HG03469 (cell line): ENCODE measurements at regions not wholly inside any gene's neighbourhood (a gene's known extent, or its start where the extent isn't known, plus 50 kb on each side); places are given as distances from the start of the nearest gene placed in this dataset.
A peak's percentile ranks its signal among the peaks of the same experiment; 100 is the strongest.
"Not testable (repeated sequence)": the region's sequence is repeated elsewhere in the genome, so short reads cannot be mapped to it uniquely, and the experiment has no call there.

Experiments
- ATAC-seq: cut with Tn5 transposase; IDR thresholded peaks from one replicate; pipeline ENCODE4 v1.9.1; 2021; ENCODE audit warnings: mild to moderate bottlenecking, moderate library complexity, moderate number of reproducible peaks; ENCODE audit not compliant: unreplicated experiment

DNA sequence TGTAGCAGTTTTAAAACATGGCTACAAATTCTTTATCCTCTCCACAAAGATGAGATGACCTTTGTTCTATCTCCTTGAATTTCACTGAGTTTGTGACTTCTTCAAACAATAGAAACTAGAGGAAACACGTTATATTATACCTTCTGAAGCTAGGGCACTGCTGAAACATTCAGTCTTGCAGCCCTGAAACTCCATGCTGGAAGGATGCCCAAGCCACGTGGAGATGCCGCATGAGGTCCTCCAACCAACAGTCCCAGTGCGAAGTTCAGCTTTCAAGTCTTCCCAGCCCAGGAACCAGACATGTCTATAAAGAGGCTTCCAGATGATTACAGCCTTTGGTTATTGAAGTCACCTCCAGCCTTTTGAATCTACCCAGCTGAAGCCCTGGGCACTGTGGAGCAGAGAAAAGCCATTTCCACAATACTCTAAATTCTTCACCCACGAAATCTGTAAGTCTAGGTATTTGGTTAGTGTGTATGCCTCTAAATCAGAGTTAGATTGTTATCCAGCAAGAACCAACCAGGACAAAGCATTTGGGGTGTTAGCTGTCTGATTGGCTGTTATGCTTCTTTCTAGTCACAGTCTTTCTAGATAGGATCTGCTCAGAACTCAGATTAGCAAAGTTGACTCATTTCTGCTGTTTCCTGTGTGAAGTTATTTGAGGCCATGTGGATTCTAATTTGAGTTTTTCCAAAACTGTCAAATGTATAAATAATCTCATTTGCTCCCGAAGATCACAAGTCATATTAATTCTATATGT, 186.5 kb upstream of the TMEM72 start:
- ATAC-seq = no peak

DNA sequence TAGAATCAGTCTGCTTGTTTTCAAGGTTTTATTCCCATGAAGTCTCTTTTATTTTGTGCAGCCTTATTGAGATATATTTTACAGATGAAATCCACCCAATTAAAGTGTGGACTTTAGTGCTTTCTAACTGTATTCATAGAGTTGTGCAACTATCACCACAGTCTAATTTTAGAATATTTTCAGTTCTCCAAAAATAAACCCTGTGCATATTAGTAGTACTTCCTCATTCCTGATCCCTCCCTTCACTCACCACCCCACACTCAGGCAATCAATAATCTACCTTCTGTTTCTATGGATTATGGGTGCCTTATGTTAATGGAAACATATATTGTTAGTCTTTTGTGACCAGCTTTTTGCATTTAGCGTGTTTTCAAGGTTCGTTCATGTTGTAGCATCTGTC, 185.7 kb upstream of the TMEM72 start:
- ATAC-seq = peak; percentile 91

DNA sequence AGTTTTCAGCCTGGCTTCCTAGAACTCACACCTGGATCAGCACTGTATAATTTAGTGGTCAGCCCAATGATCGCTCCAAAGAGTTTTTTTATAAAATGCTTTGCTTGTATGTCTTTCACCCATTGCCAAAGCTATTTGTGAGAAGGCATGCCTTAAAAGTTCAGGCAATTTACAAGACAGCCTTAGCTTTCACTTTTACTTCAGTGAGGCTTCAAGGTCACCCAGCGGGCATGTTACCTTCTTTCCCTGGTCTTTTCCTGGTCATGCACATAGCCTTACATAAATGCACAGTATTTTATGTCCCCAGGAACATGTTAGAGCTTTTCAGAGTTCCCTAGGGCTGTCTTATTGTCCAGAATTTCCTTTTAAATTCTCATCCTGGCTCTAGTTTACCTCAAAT, 179.9 kb upstream of the TMEM72 start:
- no peak for ATAC-seq

DNA sequence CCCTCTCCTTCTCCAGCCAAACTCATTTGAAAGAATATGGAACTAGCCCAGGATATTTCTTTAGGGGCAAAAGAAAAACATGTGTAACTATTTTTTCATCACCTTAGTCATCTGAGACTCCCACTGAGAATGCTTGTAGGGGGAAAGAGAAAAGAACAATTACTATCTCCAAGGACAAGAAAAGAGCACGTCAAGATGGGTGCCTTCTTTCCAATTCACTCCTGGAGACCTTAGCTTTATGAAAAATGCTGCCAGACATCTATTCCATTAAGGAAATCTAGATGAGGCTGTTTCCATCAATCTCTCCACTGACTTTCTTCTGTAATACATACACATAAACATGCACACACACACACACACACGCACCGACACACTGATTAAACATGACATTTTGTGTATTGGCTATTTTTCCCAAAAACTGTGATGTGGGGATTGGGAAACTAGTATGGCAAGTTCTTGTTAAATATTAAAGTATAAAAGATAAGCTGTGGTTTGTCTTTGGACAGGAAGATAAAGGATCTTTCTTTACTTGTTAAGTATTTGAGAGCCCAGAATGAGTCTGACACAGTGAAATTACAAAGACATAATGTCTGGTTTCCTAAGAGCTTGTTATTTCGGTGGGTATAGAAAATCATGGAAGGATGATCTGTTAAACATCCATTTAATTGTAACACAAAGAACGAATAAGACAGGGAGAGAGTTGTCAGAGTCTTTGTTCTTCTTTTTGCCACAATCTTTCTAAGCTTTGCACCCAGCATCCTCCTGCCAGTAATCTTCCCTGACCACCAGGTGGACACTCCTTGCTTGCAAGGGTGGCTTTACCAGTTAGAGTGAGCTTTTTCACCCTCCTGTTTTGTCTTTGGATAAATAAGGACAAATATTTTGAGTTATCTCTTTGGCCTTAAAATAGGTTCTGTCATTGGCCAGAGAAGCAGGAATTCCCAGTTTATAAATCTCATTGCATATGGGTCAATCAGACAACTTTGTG, 177.3 kb upstream of the TMEM72 start:
- no peak for ATAC-seq

DNA sequence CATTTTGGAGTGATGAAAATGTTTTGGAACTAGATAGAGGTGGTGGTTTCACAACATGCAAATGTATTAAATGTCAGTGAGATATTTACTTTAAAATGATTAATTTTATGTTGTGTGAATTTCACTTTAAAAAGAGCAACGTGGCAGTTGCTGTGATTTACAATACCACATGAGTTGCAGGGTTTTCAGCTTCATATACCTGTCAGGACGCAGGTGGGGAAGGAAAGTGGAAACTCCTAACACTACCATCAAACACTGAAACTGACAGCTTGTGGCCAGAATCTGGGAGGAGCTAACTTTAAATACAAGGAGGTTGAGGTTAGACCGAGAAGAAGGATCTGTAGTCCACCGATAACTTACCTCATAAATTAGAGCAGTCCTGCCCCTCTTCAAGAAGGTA, 168.9 kb upstream of the TMEM72 start:
- ATAC-seq = no peak

DNA sequence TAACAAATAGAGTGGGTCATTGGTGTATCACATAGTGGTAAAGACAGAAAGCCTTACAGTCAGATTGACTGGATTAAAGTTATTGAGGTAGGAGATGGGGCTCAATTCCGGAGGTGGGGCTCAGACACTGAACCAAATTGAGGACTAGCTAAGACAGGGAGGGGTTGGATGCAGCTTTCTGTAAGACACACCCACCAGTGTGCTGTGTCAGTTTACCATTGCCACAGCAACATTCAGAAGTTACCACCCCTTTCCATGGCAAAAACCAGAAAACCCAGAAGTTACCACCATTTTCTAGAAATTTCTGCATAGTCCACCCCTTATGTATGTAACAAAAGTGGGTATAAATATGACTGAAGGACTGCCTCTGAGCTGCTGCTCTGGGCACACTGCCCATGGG, 167.6 kb upstream of the TMEM72 start:
- no peak for ATAC-seq

DNA sequence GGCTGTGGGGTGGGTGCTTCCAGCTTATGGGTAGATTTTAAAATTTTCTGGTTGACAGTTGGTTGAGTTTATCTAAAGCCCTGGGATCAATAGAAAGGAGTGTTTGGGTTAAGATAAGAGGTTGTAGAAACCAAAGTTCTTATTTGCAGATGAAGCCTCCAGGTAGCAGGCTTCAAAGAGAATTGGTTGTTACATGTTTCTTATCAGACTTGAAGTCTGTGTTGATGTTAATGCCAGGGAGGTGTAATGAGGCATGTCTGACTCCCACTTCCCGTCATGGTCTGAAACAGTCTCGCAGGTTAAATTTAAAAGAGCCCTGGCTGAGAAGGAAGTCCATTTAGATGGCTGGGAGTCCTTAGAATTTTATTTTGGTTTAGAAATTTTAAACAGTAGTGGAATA, 165.2 kb upstream of the TMEM72 start:
- ATAC-seq = no peak

DNA sequence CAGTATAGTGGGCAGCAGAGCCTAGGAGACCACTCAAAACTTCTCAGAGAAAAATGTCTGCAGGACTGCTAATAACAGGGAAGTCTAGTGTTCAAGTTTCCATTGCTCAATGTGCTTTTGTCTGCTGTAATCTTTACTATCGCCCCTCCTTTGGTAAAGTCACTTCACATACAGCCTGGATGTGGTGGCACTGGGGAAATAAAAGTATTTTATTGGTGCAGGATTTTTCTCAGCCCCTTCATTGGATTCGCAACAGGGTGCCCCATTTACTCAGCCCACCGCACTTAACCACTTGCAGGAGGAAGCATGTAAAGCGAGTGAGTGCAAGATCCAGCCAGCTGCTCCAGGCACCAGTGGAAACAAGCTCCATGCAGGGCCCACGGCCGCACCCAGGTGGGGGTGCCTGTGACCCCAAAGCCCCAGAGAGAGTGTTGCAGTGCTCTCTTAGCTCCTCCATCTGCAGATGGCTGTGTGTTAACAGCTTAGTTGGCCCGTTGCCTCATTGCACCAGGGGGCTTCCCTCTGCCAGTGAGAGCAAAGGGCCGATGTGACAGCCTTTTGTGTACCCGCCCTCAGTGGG, 163.5 kb upstream of the TMEM72 start:
- ATAC-seq = no peak

DNA sequence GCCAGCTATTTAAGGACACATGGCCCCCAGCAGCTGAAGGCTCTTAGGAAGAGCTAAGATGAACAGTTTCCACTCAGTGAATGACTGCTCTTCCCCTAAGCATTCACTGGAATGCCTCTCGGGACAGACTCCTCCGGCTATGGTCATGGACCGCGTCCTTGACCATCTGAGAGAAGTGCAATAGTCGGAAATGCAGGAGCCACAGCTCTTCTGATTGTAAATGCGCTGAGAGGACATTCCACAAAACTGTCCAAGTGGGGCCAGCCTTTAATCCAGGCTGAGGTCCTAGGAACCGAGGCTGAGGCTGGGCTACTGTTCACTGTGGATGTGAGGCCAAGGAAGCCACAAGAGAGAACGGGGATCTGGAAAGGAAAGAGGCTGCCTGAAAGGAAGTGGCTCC, 162.0 kb upstream of the TMEM72 start:
- no peak for ATAC-seq

DNA sequence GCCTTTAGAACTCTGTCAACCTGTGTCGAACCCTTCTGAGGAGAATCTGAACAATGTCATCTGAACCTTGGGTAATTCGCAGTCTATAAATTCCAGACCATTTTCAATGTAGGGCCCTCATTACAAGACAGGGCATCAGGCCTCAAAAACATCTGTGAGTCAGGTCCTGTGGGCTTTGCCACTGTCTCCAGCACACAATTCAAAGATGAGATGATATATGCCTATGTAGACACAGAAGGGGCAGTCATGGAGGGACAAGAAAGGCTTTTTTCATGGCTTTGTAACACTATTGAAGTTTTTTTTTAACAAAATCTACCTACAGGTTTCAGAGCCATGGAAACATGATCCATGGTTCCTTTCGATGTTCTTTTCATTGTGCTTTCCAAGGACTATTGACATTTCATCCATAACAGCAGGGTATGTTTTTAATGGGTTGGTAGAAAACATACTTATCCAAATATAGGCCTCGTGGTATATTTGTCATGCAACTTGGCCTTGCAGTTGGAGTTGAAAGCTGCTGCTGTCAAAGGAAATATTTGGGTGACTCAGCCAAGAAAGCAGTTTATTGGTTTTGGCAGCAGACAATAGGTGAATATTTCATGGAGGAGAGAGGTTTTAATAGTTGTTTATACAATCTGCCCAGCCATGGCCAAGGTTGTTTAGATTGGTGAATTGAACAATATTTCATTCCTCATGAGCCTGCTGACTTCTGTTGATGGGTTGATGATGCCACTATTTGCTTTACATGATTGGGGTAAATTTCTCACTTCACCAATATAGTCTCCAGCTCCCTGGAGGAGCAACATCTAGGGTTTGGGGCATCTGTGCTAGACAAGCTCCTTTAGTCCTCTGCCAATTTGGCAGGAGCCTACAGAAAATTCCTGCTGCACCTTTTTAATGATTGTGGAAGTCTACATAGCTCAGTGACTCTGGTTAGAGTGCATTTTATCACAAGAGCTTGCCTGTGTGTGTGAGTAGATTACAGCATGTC, 158.4 kb upstream of the TMEM72 start:
- no peak for ATAC-seq

DNA sequence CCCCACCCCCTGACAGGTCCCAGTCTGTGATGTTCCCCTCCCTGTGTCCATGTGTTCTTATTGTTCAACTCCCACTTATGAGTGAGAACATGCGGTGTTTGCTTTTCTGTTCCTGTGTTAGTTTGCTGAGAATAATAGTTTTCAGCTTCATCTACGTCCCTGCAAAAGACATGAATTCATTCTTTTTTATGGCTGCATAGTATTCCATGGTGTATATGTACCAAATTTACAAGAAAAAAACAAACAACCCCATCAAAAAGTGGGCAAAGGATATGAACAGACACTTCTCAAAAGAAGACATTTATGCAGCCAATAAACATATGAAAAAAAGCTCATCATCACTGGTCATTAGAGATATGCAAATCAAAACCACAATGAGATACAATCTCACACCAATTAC, 156.8 kb upstream of the TMEM72 start:
- ATAC-seq = not testable (repeated sequence)

DNA sequence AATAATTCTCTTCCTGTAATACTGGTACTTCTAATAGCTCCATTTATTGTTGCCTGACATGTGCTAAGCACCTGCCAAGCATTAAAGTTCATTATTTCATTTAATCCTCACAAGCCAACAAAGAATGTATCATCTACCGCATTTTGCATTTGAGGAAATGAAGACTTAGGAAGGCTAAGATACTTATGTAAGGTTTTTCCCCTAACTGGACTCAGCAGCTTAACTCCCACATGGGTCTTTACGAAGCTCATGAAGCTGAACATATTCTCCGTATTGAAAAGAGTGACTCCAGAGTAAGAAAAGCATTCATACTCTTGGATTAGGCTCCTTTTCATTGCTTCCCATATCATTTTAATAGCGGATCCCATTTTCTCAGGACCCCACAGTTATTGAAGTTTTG, 155.7 kb upstream of the TMEM72 start:
- no peak for ATAC-seq

DNA sequence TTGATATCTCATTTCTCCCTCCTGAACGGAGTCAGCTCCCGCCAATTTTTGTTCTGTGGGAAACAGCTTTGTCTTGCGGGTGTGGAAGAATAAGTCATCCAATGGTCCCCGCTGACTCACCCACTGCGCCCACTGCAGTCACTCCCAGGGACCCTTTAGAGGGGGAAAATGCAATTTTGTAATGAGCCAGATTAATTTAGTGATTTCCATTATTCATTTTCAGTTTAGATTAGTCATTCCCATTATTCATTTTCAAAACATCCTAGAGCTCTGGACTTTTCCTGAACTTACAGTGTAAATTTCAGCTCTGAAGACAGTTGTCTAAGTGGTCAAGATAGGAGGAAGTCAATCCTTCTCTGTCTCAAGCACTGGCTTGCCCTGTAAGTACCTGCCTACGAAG, 154.9 kb upstream of the TMEM72 start:
- ATAC-seq = no peak

DNA sequence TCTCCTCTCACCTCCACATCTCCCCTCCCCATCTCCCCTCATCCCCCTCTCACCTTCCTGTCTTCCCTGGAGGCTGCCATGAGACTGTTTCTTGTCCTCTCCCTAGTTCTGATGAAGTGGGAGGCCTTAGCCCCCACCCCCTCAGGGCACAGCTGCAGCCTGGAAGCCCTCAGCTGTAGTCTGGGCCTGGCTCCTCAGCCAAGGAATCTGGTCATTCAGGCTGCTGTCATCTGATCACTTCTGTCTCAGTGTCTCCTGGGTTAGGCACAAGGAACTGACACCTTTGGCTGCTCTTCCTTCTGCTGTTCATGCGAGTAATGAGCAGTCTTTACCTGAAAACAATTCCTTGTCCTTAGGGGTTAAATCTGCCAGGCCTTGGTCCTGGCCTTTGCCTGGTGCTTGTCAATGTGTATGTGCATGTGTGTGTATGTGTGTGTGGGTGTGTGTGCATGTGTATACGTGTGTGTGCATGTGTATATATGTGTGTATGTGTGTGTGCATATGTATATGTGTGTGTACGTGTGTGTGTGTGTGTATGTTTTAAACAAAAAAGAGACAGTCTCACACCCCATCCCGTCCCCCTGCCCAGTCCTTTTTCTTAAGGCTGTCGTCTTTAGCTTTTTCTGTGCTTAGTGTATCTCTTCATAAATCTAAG, 153.5 kb upstream of the TMEM72 start:
- no peak for ATAC-seq

DNA sequence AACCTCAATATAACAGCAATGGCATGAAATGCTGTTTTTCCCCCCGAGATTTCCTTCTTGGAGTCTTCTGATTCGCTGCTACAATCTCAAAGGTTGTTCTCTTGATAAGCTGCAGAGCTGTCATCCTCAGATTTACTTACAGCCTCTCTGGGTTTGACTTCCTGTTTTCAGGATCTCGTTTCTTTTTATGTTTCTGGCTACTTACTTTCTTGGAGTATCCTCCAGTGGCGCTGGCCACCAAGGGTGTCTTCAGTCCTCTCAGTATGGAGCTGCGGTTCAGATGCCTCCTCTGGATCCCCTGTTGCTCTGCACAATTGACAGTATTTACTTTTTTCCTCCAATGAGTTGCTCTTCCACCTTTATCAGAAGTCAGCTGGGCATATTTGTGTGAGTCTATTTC, 152.0 kb upstream of the TMEM72 start:
- no peak for ATAC-seq

DNA sequence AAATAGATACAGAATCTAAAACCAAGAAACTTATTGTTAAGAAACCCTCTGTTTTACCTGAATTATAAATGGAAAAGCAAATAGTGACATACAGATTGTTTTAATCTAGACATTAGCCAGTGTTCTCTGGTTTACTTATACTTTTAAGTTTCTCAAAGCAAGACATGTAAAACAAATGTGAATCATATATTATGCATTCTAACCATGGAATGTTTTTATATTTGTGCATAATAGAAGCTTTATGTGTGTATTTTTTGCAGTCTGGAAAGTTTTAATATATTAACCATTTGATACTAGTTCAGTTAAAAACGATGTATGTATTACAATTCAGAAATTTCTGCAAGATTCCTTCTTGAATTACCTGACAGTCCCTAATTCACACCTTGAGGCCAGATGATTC, 150.6 kb upstream of the TMEM72 start:
- ATAC-seq = no peak

DNA sequence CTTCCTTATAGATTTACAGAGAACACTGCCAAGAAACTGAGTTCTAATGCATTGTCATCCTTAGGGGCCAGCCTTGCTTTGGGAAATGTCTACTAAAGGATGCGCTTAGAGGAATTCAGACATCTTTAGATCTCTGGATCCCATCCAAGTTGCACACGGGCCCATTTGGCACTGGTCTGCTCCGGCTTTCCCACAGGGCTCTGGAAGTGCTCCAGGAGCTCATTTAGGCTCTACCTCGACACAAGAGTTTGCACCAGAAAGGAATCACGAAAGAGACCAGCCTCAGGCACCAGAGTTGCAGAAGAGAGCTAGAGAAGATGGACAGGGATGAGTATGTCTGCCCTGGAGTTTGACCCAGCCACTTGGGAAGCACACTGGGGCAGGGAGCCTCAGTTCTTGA, 150.1 kb upstream of the TMEM72 start:
- no peak for ATAC-seq

DNA sequence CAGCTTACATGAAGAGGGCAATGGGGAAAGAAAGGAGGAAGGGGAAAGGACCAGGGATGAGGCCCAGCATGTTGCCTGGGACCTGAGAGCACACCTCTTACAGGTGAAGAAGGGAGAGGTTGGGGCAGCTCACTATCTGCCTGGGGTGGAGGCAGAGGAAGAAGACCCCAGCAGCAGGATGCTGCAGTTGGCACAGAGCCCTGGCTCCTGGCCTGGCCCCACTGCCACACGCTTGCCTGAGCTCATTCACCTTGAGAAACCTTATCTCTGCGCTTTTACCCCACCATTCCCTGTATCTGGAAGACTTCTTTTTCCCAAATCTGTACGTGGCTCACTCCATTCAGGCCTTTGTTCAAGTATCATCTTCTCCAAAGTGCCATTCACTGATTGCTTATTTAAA, 147.8 kb upstream of the TMEM72 start:
- ATAC-seq = no peak

DNA sequence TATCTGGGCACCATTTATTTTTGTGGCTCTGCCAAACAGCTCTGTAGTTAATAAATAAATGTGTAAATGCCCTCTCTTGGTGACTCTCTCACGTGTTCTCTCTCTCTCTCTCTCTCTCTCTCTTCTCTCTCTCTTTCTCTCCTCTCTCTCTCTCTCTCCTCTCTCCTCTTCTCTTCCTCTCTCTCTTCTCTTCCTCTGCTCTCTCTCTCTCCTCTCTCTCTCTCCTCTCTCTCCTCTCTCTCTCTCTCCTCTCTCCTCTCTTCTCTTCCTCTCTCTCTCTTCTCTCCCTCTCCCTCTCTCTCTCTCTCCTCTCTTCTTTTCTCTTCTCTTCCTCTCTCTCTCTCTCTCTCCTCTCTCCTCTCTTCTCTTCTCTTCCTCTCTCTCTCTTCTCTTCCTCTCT, 145.8 kb upstream of the TMEM72 start:
- no peak for ATAC-seq

DNA sequence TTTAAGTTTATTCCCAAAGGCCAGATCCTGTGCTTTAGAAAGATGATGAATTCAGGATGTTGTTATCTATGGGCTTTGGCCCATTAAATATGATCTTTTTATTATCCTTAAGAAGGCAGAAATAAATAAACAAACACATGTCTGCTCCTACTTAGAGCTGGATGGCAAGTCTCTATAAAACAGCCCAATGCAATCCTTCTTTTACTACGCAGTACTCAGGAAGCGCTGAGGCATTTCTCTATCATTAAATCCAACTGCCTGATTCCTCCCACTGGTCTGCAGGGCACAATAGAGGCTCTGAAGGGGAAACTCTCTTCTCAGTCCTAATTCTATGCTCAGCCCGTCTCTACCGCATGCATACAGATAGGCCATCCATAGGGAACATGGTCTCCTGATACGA, 144.5 kb upstream of the TMEM72 start:
- no peak for ATAC-seq
